PC-3 (cell line): ENCODE measurements at regions not wholly inside any gene's neighbourhood (a gene's known extent, or its start where the extent isn't known, plus 50 kb on each side); places are given as distances from the start of the nearest gene placed in this dataset.

Experiments
- EZH2 ChIP-seq: fragments of 300-600 bp; sonication (generic); IDR thresholded peaks from one replicate; pipeline ENCODE4 v1.6.1; 2017; ENCODE audit warnings: antibody characterized with exemption, mild to moderate bottlenecking, low read length; ENCODE audit not compliant: unreplicated experiment
- EZH2phosphoT487 ChIP-seq: fragments of 300-600 bp; sonication (generic); IDR thresholded peaks from 2 replicates; pipeline ENCODE4 v1.6.1; 2018; ENCODE audit warnings: mild to moderate bottlenecking, antibody characterized with exemption, low read length, borderline replicate concordance
- TF ChIP-seq, protein P1 (sequence below): fragments of 300-600 bp; sonication (generic); conservative IDR thresholded peaks from 2 replicates; pipeline ENCODE4 v1.5.1; 2017; ENCODE audit warnings: antibody characterized with exemption, low read depth, mild to moderate bottlenecking, low read length

DNA sequence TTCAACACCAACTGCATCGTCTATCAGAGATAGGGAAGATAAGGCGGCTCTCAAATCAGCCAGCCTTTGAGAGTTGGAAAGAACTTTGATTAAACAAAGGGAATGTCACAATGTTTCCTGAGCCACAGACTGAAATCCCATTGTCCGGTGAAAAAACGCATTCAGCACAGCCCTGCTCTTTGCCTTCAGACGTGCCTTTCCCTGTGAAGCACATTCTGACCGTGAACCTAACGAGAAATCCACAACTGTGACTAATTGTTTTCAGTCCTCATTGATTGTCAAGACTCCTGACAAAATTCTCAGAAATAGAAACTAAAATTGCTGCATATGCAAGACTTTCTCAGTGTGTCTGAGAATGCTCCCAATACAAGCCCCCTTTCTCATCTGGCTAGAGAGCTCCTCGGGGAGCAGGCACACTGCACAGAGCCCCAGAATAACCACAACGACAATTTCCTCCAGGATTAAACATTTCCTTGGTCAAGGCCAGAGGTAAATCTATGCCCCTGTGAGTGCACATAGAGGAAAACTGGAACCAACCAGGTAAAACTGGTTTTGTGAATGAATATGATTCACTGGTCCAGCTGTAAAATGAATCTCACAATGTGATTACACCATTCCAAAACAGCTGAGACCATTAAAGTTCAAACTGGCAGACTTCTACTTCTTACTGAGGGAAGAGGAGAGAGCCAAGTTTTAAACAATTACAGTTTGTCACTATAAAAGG is 561.9 kb upstream of the ID2 start:
- TF ChIP-seq, protein P1, sequence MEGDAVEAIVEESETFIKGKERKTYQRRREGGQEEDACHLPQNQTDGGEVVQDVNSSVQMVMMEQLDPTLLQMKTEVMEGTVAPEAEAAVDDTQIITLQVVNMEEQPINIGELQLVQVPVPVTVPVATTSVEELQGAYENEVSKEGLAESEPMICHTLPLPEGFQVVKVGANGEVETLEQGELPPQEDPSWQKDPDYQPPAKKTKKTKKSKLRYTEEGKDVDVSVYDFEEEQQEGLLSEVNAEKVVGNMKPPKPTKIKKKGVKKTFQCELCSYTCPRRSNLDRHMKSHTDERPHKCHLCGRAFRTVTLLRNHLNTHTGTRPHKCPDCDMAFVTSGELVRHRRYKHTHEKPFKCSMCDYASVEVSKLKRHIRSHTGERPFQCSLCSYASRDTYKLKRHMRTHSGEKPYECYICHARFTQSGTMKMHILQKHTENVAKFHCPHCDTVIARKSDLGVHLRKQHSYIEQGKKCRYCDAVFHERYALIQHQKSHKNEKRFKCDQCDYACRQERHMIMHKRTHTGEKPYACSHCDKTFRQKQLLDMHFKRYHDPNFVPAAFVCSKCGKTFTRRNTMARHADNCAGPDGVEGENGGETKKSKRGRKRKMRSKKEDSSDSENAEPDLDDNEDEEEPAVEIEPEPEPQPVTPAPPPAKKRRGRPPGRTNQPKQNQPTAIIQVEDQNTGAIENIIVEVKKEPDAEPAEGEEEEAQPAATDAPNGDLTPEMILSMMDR: no peak
- no peak for TF ChIP-seq EZH2phosphoT487
- TF ChIP-seq EZH2: no peak
